Activated CD4-positive, alpha-beta T cell treated with anti-CD3 and anti-CD28 coated beads, Interleukin-2, amount 50 U/mL, for 48 hours (primary cell): ENCODE measurements at regions not wholly inside any gene's neighbourhood (a gene's known extent, or its start where the extent isn't known, plus 50 kb on each side); places are given as distances from the start of the nearest gene placed in this dataset.
"Not testable (repeated sequence)": the region's sequence is repeated elsewhere in the genome, so short reads cannot be mapped to it uniquely, and the experiment has no call there.

Experiments
- DNase-seq, 2 experiments: peaks; one replicate each; pipeline ENCODE4 v3.0.0-alpha.2; 2020

DNA sequence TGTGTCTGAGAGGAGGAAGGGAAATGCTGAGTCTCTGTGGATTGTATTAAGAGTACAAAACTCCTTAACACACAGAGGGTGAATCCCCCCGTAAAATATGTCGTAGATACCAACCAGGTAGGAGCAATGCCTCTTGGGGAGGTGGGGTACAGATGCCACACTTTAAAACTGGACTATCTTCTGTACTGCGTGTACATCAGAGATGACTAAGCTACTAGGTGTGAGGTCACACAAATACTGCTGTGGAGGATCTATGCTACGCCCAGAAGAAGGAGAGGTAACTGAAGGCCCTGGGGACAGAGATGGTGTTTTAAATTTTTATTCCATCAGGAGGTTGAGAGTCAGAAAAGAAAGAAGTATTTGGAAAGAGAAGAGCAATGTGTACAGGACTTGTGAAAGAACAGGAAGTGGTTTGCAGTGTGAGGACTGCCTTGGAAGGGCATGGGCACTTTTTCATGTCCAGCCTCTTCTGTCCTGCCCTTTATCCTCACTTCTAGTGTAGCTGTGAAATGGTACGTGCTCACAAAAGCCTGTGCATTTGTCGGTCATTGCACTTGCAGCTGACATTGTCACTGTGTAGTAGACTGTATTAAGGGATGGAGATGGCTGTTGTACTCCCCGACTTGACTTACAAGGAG, 287.8 kb upstream of the CHRM3 start:
- no peak for DNase-seq

DNA sequence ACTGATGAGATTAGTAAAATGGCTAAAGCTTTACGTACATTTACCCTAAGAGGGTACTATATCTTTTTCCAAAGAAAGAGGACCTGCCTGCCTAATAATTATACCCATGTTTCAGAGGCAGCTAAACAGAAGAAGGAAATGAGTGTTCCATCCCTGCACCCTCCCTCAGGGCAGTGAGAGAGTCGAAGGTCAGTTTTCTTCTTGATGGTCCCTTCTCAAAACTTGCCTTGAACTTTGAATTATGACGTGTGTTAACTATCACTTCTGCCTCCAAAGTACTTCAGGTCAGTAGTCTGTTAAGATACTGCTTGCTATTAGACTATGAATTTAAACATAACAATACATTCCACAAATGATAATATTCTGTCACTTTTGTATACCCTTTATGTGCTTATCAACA, 294.8 kb upstream of the CHRM3 start:
- no peak for DNase-seq

DNA sequence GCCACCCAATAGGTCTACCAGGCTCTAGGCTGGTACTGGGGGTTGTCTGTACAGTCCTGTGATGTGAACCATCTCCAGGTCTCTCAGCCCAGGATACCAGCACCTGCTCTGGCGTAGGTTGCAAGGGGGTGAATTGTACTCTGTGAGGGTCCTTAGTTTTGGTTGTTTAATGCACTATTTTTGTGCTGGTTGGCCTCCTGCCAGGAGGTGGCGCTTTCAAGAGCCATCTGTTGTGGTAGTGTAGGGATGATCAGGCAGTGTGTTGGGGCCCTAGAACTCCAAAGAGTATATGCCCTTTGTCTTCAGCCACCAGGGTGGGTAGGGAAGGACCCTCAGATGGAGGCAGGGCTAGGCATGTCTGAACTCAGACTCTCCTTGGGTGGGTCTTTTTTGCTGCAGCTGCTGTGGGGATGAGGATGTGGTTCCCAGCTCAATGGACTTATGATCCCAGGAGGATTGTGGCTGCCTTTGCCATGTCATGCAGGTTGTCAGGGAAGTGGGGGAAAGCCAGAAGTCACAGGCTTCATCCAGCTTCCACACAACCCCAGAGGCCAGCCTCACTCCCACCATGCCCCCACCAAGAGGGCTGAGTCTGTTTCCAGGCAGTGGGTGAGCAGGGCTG, 301.8 kb upstream of the CHRM3 start:
- no peak for DNase-seq

DNA sequence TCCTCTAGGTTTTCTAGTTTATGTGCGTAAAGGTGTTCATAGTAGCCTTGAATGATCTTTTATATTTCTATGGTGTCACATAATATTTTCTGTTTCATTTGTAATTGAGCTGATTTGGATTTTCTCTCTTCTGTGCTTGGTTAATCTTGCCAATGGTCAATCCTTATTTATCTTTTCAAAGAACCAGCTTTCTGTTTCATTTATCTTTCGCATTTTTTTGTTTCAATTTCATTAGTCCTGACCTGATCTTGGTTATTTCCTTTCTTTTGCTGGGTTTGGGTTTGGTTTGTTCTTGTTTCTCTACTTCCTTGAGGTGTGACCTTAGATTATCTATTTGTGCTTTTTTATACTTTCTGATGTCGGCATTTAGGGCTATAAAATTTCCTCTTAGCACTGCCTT, 304.4 kb upstream of the CHRM3 start:
- not testable (repeated sequence) for DNase-seq

DNA sequence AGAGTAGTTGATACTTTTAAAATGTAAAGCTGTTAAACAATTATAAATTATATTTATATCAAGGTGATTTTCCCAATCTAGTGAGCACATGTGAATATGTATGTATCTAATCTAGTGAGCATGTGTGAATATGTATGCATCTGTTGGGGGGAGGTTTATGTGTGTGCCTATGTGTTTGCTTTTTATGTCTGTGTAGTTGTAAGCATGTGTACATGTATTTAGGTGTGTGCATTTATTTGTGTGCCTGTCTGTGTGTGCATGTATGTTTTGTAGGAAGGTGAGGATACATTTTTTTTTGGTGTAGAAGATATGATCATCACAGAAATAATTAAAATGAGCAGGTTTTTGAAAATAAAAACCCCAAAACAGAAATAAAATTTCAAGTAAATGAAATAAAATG, 318.9 kb upstream of the CHRM3 start:
- no peak for DNase-seq

DNA sequence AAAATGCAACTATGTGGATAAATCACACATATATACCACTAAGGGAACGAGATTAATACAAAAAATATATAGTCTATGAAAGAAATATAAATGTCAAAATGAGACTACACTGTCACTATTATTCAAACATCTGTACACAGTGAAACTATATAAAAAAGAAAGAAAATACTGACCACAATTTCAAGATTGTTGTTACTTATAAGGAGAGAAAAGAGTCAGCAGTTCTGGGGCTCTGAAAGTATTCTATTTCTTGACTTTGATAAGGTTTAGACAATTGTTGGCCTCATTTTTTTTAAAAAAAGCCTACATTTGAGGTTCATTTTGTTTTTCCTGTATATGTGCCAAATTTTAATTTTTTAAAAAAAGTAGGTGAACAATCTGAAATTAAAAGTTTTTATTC, 319.3 kb upstream of the CHRM3 start:
- DNase-seq = no peak

DNA sequence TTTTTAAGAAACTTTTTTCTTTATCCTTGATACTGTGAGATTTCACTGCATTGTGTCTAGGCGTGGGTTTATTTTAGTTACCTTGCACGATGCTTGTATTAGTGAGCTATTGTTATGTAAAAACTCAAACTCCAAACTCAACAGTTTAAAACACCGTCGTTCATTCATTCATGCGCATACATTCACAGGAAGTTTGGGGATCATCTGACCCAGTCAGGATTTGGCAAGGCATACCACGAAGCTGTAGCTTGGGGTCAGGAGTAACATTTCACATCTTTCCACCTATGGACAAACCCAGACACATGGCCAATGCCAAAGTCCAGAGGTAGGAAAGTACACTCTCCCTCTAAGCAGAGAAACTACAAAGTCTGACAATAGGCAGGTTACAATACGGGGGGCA, 324.6 kb upstream of the CHRM3 start:
- DNase-seq = no peak

DNA sequence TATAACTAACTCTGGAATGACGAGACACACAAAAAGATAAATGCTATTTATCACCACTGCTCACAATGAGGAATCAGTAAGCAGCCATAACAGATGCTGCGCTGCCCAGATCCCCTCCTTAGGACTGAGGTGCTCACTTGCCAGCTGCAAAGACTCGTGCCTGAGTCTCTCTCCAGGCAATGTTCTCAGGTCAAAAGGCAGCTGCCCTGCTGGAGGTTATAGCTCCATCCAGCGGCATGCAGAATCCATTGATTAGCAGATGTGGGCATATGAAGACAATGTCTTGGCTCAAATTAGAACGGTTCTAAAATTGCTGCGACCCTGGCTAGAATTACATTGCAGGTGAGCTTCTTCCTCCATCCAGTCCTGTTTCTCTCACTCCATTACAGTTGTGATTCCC, 328.2 kb upstream of the CHRM3 start:
- no peak for DNase-seq

DNA sequence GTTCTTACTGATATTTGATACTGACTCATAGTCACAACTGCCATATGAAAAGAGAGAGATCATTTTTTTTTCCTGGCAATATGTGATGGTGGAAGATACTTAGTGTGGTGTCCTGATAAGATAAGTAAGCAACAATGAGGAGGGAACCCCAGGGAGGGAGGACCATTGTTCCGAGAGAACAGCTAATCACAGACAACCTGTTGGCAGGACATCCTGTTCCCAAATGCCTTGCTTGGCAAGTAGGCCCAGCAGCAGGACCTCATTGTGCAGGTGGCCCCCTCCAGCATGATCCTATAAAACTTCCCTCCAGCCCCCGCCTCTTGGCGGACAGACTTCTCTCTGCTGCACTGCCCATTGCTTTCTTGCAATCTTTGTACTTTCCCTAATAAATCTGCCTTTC, 329.4 kb upstream of the CHRM3 start:
- DNase-seq = no peak

DNA sequence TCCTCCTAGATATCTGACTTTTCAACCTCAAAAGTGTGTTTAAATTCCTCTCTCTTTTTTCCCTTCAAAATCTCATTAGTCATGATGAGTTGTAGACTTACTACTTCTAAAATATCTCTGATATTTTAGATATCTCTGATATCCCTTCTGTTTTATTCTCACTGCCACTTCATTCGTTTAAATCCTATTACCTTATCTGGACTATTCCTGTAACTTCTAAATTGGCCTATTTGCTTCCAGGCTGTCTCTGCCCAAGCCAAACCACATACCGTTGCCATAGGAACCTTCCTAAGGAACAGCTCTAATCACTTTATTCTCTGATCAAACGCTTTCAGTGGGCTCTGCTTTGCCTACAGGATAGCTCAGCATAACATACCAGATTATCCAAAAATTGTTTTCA, 333.1 kb upstream of the CHRM3 start:
- DNase-seq = no peak

DNA sequence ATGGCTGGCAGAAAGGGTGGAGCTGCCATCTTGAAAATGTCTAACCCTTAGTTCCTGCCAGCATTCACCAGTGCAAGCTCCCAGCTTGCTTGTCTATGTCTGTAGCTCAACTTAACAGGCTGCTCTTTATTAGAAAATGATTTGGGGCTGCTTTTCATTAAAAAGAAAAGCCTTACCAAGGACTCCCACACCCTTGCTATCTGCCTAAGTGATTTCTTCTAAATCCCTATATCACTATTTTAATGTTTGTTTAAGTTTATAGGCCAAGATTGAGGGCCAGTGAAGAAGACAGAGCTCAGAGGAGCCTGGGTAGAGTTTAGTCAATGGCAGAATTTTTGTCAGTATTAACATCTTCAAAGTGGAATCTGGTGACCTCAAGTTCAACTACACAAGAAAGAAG, 336.8 kb upstream of the CHRM3 start:
- DNase-seq = no peak

DNA sequence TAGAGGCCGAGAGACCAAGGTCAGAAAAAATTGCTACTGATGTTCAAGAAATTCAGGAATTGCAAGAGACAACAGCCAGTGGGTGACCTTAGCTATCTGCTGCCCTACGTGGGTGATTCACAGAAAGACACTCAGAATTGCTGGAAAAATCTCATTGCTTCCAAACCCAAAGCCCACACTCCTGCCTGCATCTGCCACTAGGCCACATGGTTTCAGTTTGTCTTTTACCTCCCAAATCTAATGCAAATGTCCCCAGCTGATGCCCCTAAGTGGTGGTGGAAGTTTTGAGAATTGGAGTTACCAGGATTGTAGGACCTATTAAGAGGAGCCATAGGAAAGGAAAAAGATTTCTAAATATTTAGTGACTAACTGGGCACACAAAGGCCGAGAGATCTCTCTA, 341.5 kb upstream of the CHRM3 start:
- DNase-seq = no peak

DNA sequence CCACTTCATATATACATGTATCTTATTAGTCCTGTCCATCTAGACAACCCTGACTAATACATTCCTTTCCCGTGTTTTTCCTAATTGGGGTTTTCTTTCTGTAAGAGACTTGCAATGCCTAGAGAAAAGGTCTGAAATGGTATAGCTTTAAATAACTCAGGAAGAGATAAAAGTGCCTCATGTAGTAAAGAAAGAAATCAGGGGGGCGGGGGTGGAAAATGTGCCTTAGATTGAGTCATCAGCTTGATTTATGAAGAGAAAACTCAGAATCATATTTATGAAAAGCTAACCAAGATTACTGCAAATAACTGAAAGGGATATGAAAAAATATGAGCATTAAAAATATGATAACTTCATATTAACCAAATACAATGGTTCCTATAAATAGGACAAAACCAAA, 345.8 kb upstream of the CHRM3 start:
- DNase-seq = no peak

DNA sequence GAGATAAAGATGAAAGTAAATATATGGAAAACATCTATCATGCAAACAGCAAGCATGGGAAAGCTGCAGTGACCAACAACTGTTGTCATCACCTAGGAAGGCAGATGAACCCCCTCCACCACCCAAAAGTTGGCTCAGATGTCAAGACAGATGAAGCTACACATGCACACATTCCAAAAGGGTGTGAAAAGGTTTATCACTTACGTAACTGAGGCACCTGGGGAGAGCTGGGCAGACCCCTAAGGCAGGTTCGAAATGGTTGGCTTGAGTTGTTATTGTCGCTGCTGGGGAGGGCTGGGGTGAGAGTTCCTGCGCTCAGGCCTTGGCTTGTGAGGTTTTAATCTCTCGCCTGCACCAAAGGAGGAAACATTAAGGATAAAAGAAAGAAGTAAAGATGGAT, 355.1 kb upstream of the CHRM3 start:
- no peak for DNase-seq

DNA sequence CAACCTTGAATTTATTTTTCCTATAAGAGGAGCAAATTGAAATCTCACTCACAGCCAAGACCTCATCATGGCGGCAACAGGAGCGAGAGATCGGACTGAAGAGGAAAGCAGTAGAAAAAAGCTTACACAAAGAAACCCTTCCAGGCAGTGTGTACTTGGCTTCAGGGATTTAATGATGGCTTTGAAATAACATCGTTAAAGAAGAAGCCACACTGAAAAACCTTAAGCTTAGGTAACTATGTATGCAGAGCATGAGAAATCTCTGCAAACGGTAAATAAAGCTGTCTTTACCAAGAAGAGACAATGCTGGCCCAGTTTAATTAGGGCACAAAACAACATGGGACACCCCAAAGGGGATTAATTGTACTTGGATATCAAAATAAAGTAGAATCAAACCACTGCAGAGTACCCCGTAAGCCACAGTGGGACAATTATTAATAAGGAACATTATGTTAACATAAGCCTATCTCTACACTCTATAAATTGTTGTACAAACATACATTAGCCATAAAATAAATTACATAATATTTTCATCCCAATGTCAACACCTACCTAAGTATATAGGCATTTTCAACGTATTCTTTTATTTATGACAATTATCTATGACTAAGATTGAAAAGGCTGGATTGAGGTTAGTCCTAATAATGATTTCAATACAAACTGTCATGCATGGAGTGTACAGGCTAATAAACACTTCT, 360.2 kb upstream of the CHRM3 start:
- no peak for DNase-seq

DNA sequence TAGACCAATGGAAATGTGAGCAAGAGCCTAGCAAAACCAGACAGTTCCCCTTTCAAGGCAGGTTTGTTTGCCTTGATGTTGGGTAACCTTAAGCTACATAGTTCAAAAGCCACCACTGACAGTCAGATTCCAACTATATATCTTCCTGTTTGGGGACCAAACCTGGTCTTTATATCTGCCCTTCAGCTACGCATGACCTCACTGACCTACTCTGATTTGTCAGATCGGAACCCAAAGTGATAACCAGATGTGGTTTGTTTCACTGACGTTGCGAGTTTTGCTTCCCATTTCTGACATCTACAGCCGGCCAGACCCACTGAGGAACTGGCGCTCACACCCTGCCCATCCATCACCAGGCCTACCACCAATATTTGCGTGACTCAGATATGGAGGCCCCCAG, 361.1 kb upstream of the CHRM3 start:
- no peak for DNase-seq

DNA sequence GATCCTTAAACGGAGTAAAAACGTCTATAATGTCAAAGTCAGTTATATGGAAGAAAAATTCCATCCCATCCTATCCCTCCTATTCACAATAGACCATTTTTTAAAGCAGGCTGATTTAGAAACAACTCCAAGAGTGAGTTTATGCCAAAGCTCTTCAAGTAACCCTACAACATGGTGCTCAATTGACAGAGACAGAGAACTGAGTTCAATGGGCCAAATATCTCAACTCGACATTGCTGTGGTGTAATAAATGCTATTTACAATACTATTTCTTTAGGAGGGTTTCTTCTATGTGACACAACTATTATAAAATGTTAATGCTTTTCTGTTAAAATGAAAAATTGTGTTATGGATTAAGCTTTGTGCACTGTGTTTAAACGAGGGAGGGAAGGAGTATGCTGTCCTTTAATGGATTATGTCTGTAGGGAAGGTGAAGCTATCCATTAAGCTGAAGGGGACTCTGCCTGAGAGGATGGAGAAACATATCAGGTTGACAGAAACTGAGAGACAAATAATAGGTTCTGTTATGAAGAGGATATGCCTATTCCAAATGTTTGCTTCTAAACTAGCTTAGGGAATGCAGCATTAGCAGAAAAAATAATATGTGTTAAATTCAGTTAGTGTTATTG, 362.5 kb upstream of the CHRM3 start:
- no peak for DNase-seq

DNA sequence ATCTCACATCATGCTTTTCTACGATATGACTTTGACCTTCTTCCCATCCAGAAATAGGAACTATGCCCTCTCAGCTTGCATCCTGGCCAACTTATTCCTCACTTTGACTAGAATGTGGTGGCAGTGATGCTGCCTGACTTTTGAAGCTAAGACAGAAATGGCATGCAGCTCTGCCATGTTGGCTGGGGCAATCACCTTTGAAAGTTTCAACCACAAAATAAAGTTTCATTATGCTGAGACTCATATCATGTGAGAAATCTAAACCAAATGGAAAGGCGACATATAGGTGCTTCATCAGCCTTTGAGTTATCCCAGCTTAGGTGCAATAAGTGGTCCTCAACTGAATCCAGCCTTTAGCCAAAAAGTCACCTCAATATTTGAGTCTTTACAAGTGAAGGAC, 370.0 kb upstream of the CHRM3 start:
- DNase-seq = no peak

DNA sequence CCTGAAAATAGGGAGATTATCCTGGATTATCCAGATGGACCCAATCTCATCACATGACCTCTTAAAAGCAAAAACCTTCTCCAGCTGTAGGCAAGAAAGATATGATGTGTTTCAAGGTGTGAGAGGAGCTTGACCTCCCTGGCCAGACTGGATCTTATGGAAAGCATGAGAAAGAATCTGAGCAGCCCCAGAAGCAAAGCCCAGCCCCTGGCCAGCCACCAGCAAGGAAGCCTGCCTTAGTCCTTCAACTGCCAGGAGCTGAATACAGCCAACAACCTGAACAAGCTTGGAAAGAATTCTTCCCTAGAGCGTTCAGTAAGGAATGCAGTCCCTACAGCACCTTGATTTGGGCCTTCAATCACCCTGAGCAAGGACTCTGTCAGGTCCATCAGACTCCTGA, 375.0 kb upstream of the CHRM3 start:
- no peak for DNase-seq

DNA sequence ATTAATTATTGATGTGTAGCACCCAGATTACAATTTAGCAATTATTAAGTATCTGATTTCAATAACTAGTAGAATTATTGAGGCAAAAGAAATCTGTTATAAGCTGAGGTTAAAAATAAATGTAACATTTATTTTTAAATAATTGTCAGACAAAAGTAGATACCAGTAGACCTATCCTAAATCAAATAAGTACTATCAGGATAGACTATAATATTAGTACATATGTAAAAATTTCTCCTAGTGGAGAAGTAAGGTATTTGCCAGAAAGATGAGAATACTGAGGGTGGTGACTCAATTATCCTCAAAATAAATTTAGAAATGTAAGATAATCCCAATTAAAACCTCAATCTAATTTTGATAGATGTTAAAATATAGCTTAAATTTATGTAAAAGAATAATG, 377.8 kb upstream of the CHRM3 start:
- no peak for DNase-seq

DNA sequence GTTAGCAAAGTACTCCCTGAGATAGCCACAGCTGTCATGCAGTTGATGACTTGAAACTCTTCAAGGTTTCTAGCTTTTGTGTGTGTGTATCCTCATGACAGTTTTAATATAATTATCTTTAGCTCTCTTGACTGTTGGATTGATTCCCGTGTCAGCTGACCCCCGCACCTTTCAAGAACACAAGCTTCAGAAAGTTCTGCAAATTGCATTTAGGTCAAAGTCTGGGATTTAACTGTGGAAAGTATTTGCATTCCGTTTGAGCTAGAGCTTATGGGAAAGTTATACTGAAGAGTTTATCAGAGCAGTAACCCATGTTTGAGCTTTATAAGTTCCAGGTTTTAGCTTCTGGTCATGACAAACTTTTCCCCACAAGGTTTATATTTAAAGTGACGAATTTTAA, 380.1 kb upstream of the CHRM3 start:
- no peak for DNase-seq

DNA sequence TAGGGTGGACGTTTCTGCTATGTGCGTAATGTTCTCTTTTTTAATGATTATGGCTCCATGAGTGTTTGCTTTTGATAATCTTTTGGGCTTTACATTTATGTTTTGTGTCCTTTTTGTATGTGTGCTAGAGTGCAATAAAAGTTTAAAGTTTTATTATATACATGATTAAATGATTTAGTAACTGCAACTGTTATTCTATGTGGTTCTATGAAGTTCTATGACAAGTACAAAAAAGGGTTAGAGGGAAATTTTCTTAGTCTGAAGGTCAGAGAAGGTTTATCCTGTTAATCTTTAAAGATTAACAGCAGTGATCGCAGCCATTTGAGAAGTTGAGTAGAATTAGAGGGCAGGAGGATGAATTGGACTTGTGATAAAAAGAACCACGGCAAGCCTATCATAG, 386.4 kb upstream of the CHRM3 start:
- no peak for DNase-seq

DNA sequence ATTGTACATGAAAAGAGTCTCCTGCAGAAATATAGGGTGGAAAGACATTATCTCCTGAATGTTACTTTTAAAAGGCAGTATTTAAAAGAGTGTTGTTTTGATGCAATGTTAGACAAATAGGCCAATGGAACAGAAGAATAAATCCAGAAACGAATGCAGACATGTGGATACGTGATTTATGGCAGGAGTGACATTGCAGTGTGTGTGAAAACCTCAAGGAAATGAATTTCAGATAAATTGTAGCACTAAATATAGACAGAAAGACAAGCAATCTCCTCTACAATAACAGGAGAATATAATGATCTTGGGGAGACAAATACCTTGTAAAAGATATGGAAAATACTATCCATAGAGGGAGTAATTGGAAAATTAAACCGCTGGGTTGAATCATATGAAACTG, 387.8 kb upstream of the CHRM3 start:
- no peak for DNase-seq

DNA sequence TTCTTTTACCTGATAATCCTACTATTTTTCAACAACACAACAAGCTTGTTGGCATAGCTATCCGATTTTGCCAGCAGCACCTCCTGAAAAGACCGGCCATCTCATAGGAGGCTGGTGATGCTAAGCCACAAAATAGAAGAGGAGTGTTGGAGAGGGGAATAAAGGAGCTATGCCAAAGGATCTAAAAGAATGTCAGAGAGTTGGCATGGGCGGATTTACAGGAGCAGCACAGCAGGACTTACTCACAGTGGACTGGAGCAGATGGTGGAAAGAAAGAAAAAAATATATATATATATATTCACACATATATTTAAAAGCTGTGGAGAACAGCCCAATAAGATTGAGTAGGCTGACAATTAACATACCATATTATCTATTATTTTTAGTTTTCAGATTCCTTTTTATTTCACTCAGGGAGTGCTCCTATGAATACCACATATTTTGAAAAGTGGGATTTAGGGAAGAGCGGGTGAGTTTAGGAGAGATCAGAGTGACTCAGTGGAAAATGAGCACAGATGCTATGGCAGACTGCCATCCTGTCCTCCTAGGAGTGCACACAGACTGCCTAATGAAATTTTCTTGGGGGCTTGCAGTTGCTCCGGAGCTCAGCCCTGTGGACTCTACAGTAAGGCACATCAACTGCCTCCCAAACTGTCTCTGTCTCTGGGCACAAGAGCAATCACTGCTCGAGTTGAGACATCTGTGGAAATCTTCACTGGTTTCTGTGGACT, 394.4 kb upstream of the CHRM3 start:
- DNase-seq = no peak
